K562 (cell line): ENCODE measurements at regions not wholly inside any gene's neighbourhood (a gene's known extent, or its start where the extent isn't known, plus 50 kb on each side); places are given as distances from the start of the nearest gene placed in this dataset.

Source experiments
- MEF2A ChIP-seq: IDR thresholded peaks from 2 replicates; pipeline ENCODE4 v1.6.1; 2011; ENCODE audit warnings: low read depth, mild to moderate bottlenecking, low read length, moderate library complexity; ENCODE audit not compliant: control insufficient read depth
- MEF2D ChIP-seq: conservative IDR thresholded peaks from 2 replicates; pipeline ENCODE4 v1.6.1; 2016; ENCODE audit warnings: low read depth, missing genetic modification characterization, missing compliant biosample characterization
- MIER1 ChIP-seq: fragments of 450-650 bp; IDR thresholded peaks from 2 replicates; pipeline ENCODE4 v1.6.1; 2016; ENCODE audit warnings: antibody characterized with exemption, mild to moderate bottlenecking, low read depth
- RREB1 ChIP-seq: fragments of 250-450 bp; sonication (Bioruptor Pico); IDR thresholded peaks from 2 replicates; pipeline ENCODE4 v1.4.0; 2020
- SPI1 ChIP-seq: IDR thresholded peaks from 2 replicates; pipeline ENCODE4 v1.6.1; 2011; ENCODE audit warnings: low read depth, low read length, control low read depth, borderline replicate concordance
- STAG1 ChIP-seq: sonication (generic); formaldehyde crosslinking; IDR thresholded peaks from 2 replicates; pipeline ENCODE4 v1.5.0; 2020; ENCODE audit warnings: missing genetic modification reagents, borderline replicate concordance
- TAF1 ChIP-seq: IDR thresholded peaks from 2 replicates; pipeline ENCODE4 v1.6.1; 2011; ENCODE audit warnings: mild to moderate bottlenecking, low read length, moderate library complexity; ENCODE audit not compliant: insufficient read depth, control insufficient read depth, severe bottlenecking; ENCODE audit errors: extremely low read depth
- TCF7 ChIP-seq: sonication (generic); IDR thresholded peaks from 2 replicates; pipeline ENCODE4 v1.6.1; 2016; ENCODE audit warnings: antibody characterized with exemption, borderline replicate concordance
- ZBTB1 ChIP-seq: sonication (generic); formaldehyde crosslinking; IDR thresholded peaks from 2 replicates; pipeline ENCODE4 v1.8.1; 2023; ENCODE audit warnings: missing genetic modification reagents, low read depth, mild to moderate bottlenecking, borderline replicate concordance
- ZNF165 ChIP-seq: fragments of 250-450 bp; sonication (Bioruptor Pico); IDR thresholded peaks from 2 replicates; pipeline ENCODE4 v1.4.0; 2020; ENCODE audit warnings: borderline replicate concordance
- ZNF395 ChIP-seq: fragments of 200-800 bp; sonication (Bioruptor generic); IDR thresholded peaks from 2 replicates; pipeline ENCODE4 v1.6.1; 2017; ENCODE audit warnings: missing genetic modification characterization, missing compliant biosample characterization

- no peak for TF ChIP-seq RREB1 (CRISPR knock-in tag)
- no peak for TF ChIP-seq TCF7
- TF ChIP-seq MEF2A: no peak
- TF ChIP-seq MIER1: no peak
- no peak for TF ChIP-seq MEF2D
- TF ChIP-seq STAG1: peak; percentile 77; the same call in 1 of the 2 replicates
- peak; percentile 43; the same call in 1 of the 2 replicates for TF ChIP-seq SPI1
- TF ChIP-seq ZBTB1 (CRISPR knock-in tag): no peak
- no peak for TF ChIP-seq TAF1
- TF ChIP-seq ZNF165 (CRISPR knock-in tag): no peak
- no peak for TF ChIP-seq ZNF395 (CRISPR knock-in tag)
Measured at GRCh38 chr9:108761655-108762347, 94.0 kb downstream of the ACTL7B start (continued).
